ENCODE measurements at regions not wholly inside any gene's neighbourhood (a gene's known extent, or its start where the extent isn't known, plus 50 kb on each side); places are given as distances from the start of the nearest gene placed in this dataset.

DNA sequence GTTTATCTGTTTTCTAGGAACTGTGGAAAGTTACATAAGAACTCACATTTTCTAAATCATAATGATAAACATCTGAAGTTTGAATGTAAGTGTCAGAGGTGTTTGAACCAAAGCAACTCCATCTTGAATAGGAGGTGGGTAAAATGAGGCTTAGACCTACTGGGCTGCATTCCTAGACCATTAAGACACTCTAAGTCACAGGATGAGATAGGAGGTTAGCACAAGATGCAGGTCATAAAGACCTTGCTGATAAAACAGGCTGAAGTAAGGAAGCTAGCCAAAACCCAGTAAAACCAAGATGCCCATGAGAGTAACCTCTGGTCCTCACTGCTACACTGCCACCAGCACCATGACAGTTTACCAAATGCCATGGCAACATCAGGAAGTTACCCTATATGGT is 297.7 kb upstream of the POU5F2 start:
- Histone ChIP-seq H3K4me3 (ENCODE audit: low read depth, low read length) (no peak overlapping the region), H3K27ac (no peak overlapping the region), H3K36me3 (replicated peaks) (no peaks in the 10 kb centered on the region), H3K27me3 (replicated peaks) (no peaks in the 10 kb centered on the region)
- DNase-seq, result no peak
- TF ChIP-seq, protein P1, sequence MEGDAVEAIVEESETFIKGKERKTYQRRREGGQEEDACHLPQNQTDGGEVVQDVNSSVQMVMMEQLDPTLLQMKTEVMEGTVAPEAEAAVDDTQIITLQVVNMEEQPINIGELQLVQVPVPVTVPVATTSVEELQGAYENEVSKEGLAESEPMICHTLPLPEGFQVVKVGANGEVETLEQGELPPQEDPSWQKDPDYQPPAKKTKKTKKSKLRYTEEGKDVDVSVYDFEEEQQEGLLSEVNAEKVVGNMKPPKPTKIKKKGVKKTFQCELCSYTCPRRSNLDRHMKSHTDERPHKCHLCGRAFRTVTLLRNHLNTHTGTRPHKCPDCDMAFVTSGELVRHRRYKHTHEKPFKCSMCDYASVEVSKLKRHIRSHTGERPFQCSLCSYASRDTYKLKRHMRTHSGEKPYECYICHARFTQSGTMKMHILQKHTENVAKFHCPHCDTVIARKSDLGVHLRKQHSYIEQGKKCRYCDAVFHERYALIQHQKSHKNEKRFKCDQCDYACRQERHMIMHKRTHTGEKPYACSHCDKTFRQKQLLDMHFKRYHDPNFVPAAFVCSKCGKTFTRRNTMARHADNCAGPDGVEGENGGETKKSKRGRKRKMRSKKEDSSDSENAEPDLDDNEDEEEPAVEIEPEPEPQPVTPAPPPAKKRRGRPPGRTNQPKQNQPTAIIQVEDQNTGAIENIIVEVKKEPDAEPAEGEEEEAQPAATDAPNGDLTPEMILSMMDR (IDR thresholded peaks at IDR 0.05; ENCODE audit: low read depth, low read length, missing control alignments), result no peak
- in situ Hi-C loops (cut with HindIII; ENCODE audit: low pct_ligation_motif_present, low sequenced_read_pairs), result no loop called here

DNA sequence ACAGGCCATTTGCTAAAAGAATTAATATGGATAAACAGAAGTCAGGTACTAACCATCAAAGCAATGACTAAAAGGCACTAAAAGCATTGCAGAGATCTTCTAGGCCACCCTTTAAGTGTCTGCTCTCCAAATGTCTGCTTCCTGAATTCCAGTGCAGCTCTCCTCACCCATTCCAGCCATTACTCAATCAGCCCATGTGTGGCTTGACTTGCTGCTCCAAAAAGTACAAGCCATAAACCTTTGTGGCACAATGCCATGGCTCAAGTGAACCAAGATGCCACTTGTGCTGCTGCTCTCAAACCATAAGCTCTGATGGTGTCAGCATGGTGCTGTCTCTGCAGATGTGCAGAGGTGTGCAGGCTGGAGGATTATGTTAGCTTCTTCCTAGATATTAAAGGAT is 290.2 kb upstream of the POU5F2 start:
- no peaks in the 10 kb centered on the region for H3K27me3 ChIP-seq (replicated peaks)
- TF ChIP-seq, protein P1 (IDR thresholded peaks at IDR 0.05; ENCODE audit: low read depth, low read length, missing control alignments), result no peak
- DNase-seq, result no peak
- H3K27ac ChIP-seq, result no peak overlapping the region
- in situ Hi-C loops (cut with HindIII; ENCODE audit: low pct_ligation_motif_present, low sequenced_read_pairs), result no loop called here
- H3K36me3 ChIP-seq (replicated peaks), result no peaks in the 10 kb centered on the region
- H3K4me3 ChIP-seq (ENCODE audit: low read depth, low read length), result no peak overlapping the region

GRCh38 chr5:94028001-94028400 is 286.6 kb upstream of the POU5F2 start:
- H3K27ac ChIP-seq, result no peak overlapping the region
- DNase-seq, result no peak
- no peaks in the 10 kb centered on the region for H3K36me3 ChIP-seq (replicated peaks)
- H3K4me3 ChIP-seq (ENCODE audit: low read depth, low read length), result no peak overlapping the region
- no peaks in the 10 kb centered on the region for H3K27me3 ChIP-seq (replicated peaks)
- TF ChIP-seq, protein P1 (IDR thresholded peaks at IDR 0.05; ENCODE audit: low read depth, low read length, missing control alignments), result no peak
- in situ Hi-C loops (cut with HindIII; ENCODE audit: low pct_ligation_motif_present, low sequenced_read_pairs), result no loop called here

GRCh38 chr5:94027145-94027544 is 285.7 kb upstream of the POU5F2 start:
- no peak overlapping the region for H3K4me3 ChIP-seq (ENCODE audit: low read depth, low read length)
- no peak overlapping the region for H3K27ac ChIP-seq
- TF ChIP-seq, protein P1 (IDR thresholded peaks at IDR 0.05; ENCODE audit: low read depth, low read length, missing control alignments), result no peak
- in situ Hi-C loops (cut with HindIII; ENCODE audit: low pct_ligation_motif_present, low sequenced_read_pairs), result no loop called here
- H3K27me3 ChIP-seq (replicated peaks), result no peaks in the 10 kb centered on the region
- no peaks in the 10 kb centered on the region for H3K36me3 ChIP-seq (replicated peaks)
- no peak for DNase-seq

- TF ChIP-seq, protein P1 (IDR thresholded peaks at IDR 0.05; ENCODE audit: low read depth, low read length, missing control alignments), result peak; percentile 27
Observed at GRCh38 chr5:94025788-94026473, 284.5 kb upstream of the POU5F2 start.

DNA sequence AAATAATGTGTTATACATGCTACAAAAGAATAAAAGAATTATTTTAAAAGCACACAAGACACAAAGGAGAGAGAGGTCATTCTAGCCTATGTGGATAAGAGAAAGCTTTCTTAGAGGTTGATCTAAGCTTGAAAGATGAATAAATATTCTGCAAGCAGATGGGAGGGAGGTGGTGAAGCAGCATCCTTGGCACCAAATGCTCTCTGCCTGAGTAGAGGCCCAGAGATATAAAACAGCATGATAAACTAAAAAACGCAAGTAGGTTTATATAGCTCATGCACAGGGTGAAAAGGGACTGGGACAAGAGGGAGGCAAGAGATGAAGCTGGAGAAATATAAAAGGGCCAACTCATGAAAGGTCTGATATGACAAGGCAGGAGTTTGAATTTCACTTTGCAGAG is 283.2 kb upstream of the POU5F2 start:
- Histone ChIP-seq H3K27ac (no peak overlapping the region), H3K27me3 (replicated peaks) (no peaks in the 10 kb centered on the region), H3K36me3 (replicated peaks) (no peaks in the 10 kb centered on the region), H3K4me3 (ENCODE audit: low read depth, low read length) (no peak overlapping the region)
- in situ Hi-C loops (cut with HindIII; ENCODE audit: low pct_ligation_motif_present, low sequenced_read_pairs), result no loop called here
- TF ChIP-seq, protein P1 (IDR thresholded peaks at IDR 0.05; ENCODE audit: low read depth, low read length, missing control alignments), result no peak
- no peak for DNase-seq

More at GRCh38 chr5:94025788-94026473, 284.5 kb upstream of the POU5F2 start:
- no peaks in the 10 kb centered on the region for H3K27me3 ChIP-seq (replicated peaks)
- no peaks in the 10 kb centered on the region for H3K36me3 ChIP-seq (replicated peaks)
- H3K4me3 ChIP-seq (ENCODE audit: low read depth, low read length), result no peak overlapping the region
- in situ Hi-C loops (cut with HindIII; ENCODE audit: low pct_ligation_motif_present, low sequenced_read_pairs), result no loop called here
- no peak for DNase-seq
- no peak overlapping the region for H3K27ac ChIP-seq

All from brain microvascular endothelial cell (primary cell).